Activated CD4-positive, CD25-positive, alpha-beta regulatory T cell (primary cell): ENCODE measurements at regions not wholly inside any gene's neighbourhood (a gene's known extent, or its start where the extent isn't known, plus 50 kb on each side); places are given as distances from the start of the nearest gene placed in this dataset.
"Not testable (repeated sequence)": the region's sequence is repeated elsewhere in the genome, so short reads cannot be mapped to it uniquely, and the experiment has no call there.

Source experiments
- DNase-seq, 4 experiments: peaks; one replicate each; lab custom pipeline; 2025; lab: John Stamatoyannopoulos, UW

DNA sequence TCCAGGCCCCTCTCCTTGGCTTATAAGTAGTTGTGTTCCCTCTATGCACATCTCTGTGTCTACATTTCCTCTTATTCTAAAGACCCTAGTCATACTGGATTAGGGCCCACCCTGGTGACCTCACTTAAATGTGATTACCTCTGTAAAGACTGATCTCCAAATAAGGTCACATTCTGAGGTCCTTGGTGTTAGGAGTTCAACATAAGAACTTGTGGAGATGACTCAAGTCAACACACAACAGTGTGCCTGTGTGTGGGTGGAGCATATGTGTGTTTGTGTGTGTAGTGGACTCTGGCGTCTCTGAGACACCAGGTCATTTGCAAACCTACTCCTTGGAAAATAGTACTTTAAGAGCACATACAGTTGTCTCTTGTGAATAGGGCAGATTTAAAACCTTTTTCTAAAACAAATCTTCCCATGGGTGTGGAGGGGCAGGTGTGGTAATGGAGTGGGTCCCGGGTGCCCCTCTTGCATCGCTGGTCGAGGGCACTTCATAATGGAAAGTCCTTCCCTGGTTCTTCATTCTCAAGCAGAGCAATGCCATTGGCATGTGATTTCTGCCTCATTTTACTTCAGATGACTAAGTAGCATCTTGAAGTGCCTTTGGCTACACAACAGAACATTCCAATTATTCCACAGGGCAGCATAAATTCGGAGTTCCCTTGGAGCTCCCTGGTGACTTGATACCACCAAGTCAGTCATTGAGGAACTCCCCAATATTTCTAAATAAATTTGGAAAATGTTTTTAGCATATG lies 84.4 kb downstream of the C9orf152 start:
- no peak for DNase-seq

GRCh38 chr9:110124439-110124838 lies 83.5 kb downstream of the C9orf152 start:
- no peak for DNase-seq

DNA sequence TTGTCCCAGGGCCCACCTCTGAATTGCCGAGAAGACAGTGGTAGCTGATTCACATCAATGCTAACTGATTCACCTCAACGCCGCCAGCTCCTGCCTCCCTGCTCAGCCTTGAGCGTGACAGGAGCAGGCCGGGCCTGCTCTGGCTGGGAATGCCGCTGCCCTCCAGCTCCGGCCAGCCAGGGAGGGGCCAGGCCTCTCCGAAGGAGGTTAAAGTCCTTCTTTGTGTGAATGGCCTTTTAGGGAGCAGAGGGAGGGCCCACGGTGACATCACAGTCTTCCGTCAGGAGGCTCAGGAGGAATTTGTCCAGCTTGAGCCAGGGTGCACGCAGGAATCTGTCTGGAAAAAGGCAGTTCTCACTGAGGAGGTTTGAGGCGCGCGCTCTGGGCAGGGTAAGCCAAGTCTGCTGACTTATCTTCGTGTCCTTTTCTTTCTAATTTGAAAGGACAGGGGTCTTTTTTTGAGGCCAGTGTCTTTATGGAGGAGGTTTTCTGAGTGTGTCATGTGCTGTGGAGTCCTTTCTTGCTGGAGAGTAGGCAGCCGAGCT lies 82.7 kb downstream of the C9orf152 start:
- no peak for DNase-seq

DNA sequence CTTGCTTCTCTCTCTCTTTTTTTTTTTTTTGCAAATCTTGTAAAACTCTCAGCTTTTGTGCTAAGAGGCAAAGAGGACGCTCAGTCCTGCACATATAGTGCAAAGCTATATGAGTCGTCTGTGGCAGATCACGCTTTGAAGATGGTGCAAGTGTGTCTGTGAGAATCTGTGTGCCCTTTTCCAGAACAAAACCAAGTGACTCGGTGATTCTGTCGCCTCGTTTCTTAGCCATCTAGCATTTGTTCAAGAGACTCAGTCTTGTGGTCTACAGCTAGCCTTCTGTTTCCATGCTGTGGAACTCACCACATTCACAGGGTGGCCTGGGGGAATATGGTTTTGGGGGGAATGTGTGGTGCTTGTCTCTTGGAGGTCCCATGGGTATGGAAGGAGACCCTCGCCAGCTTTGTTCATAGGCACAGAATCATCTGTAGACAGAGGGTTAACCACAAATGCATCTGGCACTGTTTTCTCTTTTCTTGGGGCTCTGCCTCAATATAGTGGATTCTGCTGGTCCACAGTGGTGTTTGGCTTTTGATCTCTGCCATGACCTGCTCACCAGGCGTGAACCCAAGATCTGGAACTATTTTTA lies 82.1 kb downstream of the C9orf152 start:
- no peak for DNase-seq

- no peak for DNase-seq
Measured at GRCh38 chr9:110126499-110126941, 81.4 kb downstream of the C9orf152 start.

DNA sequence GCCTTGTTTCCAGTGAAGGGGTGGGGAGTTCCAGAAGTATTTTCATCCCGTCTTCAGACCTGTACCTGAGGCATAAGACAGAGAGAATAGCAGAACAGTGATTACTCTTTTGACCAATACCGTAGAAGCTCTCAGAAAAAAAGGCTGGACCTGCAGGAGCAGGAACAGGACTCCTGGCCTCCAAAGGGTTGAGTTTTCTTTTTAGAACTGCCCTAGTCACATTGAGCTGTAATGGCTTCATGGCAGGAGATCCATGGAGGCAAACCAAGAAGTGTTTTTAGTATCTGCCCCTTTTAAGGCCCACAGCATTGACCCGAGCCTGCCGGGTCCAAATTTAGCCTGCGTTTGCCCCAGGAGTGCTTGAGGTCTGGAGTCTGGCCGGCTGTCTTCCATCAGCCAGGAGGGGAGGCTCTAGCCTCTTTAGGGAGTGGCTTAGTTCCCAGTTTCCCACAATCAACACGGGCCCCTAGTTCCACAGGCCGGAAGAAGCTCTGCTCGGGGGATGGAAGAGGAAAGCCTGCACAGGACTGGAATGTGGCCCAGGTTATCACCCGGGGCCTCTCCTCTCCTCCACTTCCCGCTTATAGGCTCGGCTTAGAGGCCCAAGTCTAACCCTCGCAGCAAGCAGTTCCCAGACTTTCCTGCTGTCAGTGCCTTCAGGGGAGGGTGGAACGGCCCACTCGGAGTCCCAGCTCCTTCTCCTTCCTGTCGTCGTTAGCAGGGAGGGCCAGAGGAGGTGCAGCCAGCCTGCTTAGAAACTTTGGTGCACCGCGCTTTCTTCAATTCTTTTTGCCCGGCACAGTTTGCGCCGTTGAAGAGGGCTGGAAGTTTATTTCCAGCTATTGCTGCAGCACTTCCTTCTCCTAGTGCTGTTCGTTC lies 80.7 kb downstream of the C9orf152 start:
- DNase-seq: no peak

- DNase-seq: no peak
Measured at GRCh38 chr9:110128664-110129329, 79.2 kb downstream of the C9orf152 start.

DNA sequence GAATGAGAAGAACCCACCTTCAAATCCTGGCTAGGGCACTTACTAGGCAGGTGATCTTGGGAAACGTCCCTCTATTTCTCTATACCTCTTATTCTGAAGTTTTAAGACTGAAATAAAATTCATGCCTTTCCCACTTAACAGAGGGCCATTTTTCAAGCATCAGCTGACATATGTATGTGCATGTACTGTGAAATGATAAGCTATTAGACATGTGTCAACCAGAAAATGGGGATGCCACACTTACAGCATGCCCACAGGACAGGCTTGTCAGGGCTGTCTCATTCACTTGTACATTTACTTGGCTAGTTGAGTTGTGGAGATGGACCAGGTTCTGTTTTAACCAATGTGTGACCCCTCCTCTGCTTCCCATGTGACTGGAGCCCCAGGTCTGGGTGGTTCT lies 78.5 kb downstream of the C9orf152 start:
- no peak for DNase-seq

DNA sequence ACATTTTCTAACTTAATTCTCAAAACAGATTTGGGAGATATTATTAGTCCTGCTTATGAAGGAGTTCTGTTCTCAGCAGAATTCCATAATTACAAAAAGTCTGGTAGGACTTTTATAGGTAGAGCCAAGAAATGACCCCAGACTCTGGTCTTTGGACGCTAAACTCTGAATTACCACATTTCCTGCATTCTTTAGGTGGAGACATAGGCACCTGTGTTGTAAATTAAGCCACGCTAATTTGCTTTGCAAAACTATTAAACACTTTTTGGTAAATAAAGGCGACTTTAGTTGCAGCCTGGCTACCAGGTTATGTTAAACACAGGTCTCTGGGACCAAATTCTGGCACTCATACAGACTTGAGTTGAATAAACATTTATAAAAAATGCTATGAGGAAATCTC lies 77.7 kb downstream of the C9orf152 start:
- DNase-seq: no peak

GRCh38 chr9:110130791-110131416 lies 77.1 kb downstream of the C9orf152 start:
- no peak for DNase-seq

GRCh38 chr9:110131499-110131898 lies 76.5 kb downstream of the C9orf152 start:
- DNase-seq: no peak

DNA sequence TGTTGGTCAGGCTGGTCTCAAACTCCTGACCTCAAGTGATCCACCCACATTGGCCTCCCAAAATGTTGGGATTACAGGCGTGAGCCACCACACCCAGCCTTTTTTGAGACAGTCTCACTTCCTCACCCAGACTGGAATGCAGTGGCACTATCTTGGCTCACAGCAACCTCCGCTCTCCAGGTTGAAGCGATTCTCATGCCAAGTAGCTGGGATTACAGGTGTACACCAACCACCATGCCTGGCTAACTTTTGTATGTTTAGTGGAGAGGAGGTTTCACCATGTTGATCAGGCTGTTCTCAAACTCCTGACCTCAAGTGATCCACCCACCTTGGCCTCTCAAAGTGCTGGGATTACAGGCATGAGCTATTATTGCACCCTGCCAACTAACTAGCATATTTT lies 75.4 kb downstream of the C9orf152 start:
- not testable (repeated sequence) for DNase-seq

DNA sequence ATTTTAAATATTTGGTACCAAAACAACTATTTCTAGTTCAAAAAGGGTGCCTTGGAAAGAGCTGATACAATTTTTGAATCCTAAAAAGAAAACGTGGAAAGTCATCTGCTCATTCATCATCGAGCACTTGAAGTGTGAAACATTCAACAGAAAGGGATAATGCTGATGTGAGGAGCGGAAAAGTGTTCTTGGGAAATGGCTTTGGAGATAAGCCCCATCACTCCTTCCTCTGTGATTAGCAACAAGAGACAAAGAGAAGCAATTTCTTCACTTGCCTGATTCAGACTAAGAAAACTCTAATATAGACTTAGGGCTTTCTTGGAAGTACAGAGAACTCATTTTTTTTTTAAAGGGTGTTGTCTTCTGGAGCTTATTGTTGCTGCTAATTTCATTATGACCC lies 74.9 kb downstream of the C9orf152 start:
- DNase-seq: no peak

DNA sequence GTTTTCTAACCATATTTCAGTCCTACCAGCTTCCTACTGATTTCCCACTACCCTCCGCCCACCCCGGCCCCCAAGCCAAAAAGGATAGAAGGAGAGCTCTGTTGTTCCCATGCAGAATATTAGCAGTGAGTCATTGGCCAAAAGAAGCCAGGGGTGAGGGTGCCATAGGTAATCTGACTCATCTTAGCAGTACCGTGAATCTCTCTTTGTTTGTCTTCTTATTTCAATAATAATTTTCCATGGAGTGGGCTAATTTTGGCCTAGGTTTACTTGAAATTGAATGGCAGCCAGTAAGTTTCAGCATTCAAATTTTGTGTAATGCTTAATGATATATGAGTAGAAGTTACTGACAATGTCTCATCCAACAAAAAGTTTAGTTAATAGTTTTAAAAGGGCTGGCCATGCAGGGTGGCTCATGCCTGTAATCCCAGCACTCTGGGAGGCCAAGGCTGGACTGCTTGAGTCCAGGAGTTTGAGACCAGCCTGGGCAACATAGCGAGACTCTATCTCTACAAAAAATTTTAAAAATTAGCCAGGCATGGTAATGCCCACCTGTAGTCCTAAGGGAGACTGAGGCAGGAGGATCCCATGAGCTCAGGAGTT lies 74.2 kb downstream of the C9orf152 start:
- DNase-seq: no peak

DNA sequence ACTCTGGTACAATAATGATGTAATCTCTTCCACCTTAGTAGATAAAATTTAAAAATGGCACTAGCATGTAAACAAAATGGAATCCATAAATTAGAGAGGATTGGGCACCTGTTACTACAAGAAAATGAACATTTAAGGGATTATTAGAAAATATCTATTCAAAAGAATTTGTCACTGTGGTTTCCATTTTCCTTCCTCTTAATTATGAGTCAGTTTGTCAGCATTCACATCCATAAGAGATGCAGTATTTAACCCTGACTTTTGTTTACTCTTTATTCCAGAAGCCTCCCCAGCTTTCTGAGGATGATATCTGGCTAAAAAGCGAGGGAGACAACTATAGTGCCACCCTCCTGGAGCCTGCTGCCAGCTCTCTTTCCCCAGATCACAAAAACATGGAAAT lies 72.1 kb downstream of the C9orf152 start:
- DNase-seq: no peak

- DNase-seq: no peak
Measured at GRCh38 chr9:110136802-110137201, 71.2 kb downstream of the C9orf152 start.

DNA sequence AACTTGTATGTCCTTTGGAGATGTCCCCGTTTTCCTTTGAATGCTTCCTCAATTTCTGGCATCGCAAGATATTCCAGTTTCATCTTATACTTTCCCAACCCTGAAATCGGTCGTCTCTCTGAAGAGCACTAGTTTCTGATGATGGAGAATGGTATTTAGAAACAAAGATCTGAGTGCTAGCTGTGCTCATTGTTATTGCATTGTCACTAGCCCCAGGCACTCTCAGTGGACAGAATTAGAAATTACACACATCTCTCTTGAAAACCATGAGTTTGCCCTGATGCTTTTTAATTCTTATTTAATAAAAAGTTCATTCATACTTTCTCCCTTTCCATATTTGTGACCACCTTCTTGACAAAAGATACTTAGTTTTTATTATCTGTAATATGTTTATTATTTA lies 67.7 kb downstream of the C9orf152 start:
- no peak for DNase-seq

GRCh38 chr9:110141227-110141793 lies 66.6 kb downstream of the C9orf152 start:
- no peak for DNase-seq

GRCh38 chr9:110142253-110142652 lies 65.7 kb downstream of the C9orf152 start:
- no peak for DNase-seq

DNA sequence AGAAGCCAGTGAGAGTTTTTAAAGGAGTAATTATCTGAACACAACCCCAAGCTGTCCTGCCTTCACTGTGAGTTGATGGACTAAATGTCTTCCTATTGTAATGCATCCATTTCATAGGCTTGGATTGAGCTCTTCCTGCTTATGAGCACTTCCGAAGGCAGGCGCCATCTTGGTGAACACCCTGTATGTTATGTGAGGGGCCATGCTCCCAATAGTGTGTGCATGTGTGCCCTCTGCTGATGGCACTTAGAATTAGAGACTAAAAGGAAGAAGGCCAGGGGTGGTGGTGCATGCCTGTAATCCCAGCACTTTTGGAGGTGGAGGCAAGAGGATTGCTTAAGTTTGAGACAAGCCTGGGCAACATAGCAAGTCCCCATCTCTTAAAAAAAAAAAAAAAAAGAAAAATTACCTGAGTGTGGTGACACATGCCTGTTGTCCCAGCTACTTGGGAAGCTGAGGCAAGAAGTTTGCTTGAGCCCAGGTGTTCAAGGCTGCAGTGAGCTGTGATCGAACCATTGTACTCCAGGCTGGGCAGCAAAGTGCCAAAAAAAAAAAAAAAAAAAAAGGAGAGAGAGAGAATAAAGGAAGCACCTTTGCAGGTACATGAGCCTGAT lies 65.0 kb downstream of the C9orf152 start:
- no peak for DNase-seq
